Left ventricle myocardium inferior (tissue), 1 donor: ENCODE measurements at regions not wholly inside any gene's neighbourhood (a gene's known extent, or its start where the extent isn't known, plus 50 kb on each side); places are given as distances from the start of the nearest gene placed in this dataset.

Experiments used
- DNase-seq: peaks from one replicate; pipeline ENCODE4 v3.0.0-alpha.2; 2020
- H3K27ac ChIP-seq: fragments of 200-600 bp; replicated peaks from 2 replicates; pipeline ENCODE4 v1.8.0; 2021
- H3K27me3 ChIP-seq: fragments of 200-600 bp; 2 replicates; pipeline ENCODE4 v1.8.0; 2021; ENCODE audit warnings: low read depth
- H3K36me3 ChIP-seq: fragments of 200-600 bp; 2 replicates; pipeline ENCODE4 v1.8.0; 2021
- H3K4me1 ChIP-seq: fragments of 200-600 bp; 2 replicates; pipeline ENCODE4 v1.8.0; 2021
- H3K4me3 ChIP-seq: fragments of 200-600 bp; 2 replicates; pipeline ENCODE4 v1.8.0; 2021; ENCODE audit warnings: mild to moderate bottlenecking, moderate library complexity
- H3K9me3 ChIP-seq: fragments of 200-600 bp; replicated peaks from 2 replicates; pipeline ENCODE4 v1.8.0; 2021
- intact Hi-C: fragments of 100-400 bp; cut with micrococcal nuclease; formaldehyde crosslinking; loops from one replicate; pipeline ENCODE4 v1.11.0; 2022
- TF ChIP-seq, protein P1 (sequence below): fragments of 200-600 bp; IDR thresholded peaks from 2 replicates; pipeline ENCODE4 v1.8.0; 2021; ENCODE audit warnings: antibody characterized with exemption, mild to moderate bottlenecking, borderline replicate concordance
- donor health status: DM: no; HTN: yes; CAD: no; lungs with severe emphysema.

DNA sequence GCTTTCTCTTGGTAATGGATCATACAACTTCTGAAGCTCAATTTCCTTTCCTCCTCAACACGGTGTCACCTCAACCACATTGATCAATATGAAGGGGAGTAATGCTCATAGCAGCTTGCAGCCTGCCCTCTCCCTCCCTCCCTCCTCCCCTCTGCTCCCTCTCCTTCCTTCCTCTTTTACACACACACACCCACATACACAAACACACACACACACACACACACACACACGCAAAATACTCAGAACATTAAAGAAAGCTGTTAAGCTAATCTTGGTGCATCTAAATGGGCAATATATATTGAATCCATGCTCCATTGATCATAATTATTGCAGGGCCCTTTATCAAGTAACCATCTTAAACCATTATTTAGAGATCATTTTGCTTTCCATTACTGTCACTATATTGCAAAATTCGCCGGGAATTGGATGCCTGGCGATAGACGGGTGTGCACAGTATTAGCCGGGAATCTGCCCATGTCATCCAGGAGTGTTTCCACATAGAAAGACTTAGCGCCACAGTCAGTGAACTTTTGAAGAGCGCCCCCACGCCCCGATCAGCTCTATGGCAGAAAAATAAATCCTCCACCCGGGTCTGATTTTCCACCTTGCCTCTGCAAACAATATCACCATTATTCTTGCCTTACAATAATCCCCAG, 122.0 kb downstream of the PRLHR start:
- no peak for DNase-seq
- no peaks in the 10 kb centered on the region for H3K4me1 ChIP-seq
- no peak overlapping the region for H3K4me3 ChIP-seq
- no peak overlapping the region for H3K27ac ChIP-seq
- no peaks in the 10 kb centered on the region for H3K36me3 ChIP-seq
- intact Hi-C loops = no loop called here
- TF ChIP-seq, protein P1, sequence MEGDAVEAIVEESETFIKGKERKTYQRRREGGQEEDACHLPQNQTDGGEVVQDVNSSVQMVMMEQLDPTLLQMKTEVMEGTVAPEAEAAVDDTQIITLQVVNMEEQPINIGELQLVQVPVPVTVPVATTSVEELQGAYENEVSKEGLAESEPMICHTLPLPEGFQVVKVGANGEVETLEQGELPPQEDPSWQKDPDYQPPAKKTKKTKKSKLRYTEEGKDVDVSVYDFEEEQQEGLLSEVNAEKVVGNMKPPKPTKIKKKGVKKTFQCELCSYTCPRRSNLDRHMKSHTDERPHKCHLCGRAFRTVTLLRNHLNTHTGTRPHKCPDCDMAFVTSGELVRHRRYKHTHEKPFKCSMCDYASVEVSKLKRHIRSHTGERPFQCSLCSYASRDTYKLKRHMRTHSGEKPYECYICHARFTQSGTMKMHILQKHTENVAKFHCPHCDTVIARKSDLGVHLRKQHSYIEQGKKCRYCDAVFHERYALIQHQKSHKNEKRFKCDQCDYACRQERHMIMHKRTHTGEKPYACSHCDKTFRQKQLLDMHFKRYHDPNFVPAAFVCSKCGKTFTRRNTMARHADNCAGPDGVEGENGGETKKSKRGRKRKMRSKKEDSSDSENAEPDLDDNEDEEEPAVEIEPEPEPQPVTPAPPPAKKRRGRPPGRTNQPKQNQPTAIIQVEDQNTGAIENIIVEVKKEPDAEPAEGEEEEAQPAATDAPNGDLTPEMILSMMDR = no peak
- peaks cover 56% of the 10 kb centered on the region for H3K27me3 ChIP-seq
- peaks cover 6% of the 10 kb centered on the region for H3K9me3 ChIP-seq

DNA sequence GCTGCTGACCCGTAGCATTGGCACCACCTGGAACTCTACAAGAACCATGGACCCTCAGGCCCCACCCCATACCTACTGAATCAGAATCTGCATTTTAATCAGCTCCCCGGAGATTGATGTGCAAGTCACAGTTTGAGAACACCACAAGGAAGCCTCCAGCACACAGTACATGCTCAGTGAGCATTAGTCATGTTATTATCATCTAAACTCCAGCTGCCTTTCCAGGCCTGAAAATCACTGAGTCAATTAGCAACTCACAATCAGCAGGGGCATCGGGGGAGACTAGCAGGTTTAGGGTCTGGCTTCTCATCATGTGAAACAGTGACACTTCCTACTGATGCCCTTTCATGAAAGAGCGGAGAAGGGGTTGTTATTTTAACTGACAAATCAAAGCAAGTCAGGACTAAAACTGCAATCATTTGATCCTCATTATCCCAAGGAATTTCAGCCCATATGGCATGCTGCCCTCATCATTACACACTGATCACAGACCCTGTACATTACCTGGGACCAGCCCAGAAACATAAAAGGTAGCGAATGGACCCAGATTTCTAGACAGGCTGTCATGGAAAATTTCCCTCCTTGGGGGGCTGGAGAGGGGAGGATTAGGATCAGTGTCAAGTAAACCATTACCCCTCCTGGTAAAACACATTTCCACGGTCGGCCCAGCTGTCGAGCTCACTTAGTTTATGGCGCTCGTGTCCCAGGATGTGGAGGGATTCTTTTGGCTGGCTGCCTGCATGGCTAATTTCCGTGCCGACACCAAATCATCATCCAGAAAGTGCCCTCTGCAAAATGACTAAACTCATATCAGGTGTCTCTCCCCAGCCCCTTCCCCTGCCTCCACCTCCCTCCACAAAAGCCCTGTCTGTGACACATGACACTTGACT, 122.8 kb downstream of the PRLHR start:
- DNase-seq = no peak
- peaks cover 6% of the 10 kb centered on the region for H3K9me3 ChIP-seq
- no peaks in the 10 kb centered on the region for H3K36me3 ChIP-seq

DNA sequence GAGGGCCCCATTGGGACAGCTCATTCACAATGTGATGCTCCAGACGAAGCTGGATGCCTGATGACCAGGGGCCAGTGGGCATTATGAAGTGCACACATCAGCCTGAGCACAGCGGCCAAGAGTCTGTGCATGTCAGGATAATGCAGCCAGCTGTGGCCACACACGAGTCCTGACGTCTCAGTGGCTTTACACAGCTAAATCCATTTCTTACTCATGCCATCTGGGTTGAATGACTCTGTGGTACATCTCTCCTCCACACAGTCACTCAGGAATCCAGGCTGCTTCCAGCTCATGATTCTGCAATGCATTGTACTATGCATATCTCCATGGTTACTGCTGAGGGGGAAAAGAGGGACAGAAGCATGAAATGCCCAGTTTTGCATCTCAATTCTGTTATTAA, 123.6 kb downstream of the PRLHR start:
- DNase-seq = no peak
- Histone ChIP-seq H3K4me3 (no peak overlapping the region), H3K27ac (no peak overlapping the region), H3K4me1 (no peaks in the 10 kb centered on the region), H3K27me3 (peaks cover 66% of the 10 kb centered on the region), H3K36me3 (no peaks in the 10 kb centered on the region), H3K9me3 (peaks cover 6% of the 10 kb centered on the region)
- intact Hi-C loops = no loop called here
- TF ChIP-seq, protein P1 = no peak

More for the DNA sequence above, 122.8 kb downstream of the PRLHR start:
- intact Hi-C loops = no loop called here
- H3K27me3 ChIP-seq = peaks cover 64% of the 10 kb centered on the region
- H3K4me3 ChIP-seq = no peak overlapping the region
- TF ChIP-seq, protein P1 = no peak
- no peak overlapping the region for H3K27ac ChIP-seq
- no peaks in the 10 kb centered on the region for H3K4me1 ChIP-seq

DNA sequence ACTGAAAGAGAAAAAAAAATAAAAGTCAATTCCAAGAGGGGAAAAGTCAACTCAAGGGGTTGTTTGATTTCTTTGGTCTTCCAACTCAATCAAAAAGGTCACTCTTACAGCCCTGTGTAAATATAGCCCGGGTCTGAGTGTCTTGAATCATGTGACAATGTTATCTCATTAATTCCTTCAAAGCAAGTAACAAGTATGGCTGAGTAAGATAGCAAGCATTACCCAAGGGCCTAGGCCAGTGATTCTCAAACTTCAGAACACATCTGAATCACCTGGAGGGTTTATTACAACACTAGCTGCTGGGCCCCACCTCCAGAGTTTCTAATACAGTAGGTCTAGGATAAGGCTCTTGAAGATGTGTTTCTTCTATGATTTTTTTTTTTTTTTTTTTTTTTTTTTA, 125.0 kb downstream of the PRLHR start:
- no peak for DNase-seq
- Histone ChIP-seq H3K4me3 (no peak overlapping the region), H3K27me3 (peaks cover 79% of the 10 kb centered on the region), H3K36me3 (no peaks in the 10 kb centered on the region), H3K4me1 (no peaks in the 10 kb centered on the region), H3K27ac (no peak overlapping the region), H3K9me3 (peaks cover 6% of the 10 kb centered on the region)
- TF ChIP-seq, protein P1 = no peak
- intact Hi-C loops = no loop called here

DNA sequence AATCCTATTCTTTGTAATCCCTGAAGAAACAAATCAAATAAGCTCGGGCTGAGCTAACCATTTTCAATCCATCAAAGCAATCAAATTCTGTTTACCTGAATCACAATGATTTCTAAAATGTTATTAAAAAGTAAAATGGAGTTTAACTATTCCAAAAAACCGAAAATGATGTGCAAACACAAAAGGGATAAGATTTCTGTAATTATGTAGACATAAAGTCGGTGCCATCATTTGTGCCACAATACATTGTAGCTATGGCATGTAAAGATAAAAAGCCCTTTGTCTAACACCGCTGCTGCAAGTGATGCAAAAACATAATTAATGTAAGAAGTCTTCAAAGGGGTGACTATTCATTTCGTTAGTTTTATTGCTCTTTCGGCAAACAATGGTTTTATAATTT, 125.1 kb upstream of the FAM204A start:
- no peaks in the 10 kb centered on the region for H3K4me1 ChIP-seq
- H3K9me3 ChIP-seq = peaks cover 6% of the 10 kb centered on the region
- intact Hi-C loops = no loop called here
- TF ChIP-seq, protein P1 = no peak
- H3K4me3 ChIP-seq = no peak overlapping the region
- H3K27me3 ChIP-seq = peaks cover 78% of the 10 kb centered on the region
- no peak overlapping the region for H3K27ac ChIP-seq
- no peaks in the 10 kb centered on the region for H3K36me3 ChIP-seq
- DNase-seq = no peak
